ENCODE measurements at regions not wholly inside any gene's neighbourhood (a gene's known extent, or its start where the extent isn't known, plus 50 kb on each side); places are given as distances from the start of the nearest gene placed in this dataset.

- TF ChIP-seq, protein P1, sequence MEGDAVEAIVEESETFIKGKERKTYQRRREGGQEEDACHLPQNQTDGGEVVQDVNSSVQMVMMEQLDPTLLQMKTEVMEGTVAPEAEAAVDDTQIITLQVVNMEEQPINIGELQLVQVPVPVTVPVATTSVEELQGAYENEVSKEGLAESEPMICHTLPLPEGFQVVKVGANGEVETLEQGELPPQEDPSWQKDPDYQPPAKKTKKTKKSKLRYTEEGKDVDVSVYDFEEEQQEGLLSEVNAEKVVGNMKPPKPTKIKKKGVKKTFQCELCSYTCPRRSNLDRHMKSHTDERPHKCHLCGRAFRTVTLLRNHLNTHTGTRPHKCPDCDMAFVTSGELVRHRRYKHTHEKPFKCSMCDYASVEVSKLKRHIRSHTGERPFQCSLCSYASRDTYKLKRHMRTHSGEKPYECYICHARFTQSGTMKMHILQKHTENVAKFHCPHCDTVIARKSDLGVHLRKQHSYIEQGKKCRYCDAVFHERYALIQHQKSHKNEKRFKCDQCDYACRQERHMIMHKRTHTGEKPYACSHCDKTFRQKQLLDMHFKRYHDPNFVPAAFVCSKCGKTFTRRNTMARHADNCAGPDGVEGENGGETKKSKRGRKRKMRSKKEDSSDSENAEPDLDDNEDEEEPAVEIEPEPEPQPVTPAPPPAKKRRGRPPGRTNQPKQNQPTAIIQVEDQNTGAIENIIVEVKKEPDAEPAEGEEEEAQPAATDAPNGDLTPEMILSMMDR (IDR thresholded peaks at IDR 0.05; ENCODE audit: low read depth, low read length, missing control alignments), result no peak
- no peak overlapping the region for H3K4me3 ChIP-seq (replicated peaks; ENCODE audit: low read depth, low read length)
- DNase-seq (ENCODE audit: extremely low read depth, low read depth), result no peak
These were observed 384.0 kb upstream of the RORA start for GRCh38 chr15:61613138-61613537.

DNA sequence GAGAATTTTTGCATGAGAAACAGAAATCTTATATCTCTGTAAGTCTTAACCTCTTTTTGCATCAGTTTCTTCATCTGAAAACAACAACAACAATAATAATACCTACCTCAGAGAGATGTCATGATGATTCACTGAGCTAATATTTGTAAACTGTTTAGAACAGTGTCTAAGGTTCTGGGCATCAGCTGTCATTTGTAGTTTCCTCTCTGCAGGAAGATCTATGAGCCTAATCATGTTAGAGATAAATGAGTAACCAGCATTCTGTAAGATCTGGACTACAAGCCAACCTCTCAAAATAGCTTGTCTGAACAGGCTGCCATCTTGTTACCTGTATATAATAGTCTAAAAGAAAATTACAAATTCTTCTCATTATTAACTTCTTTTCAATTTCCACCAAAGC, 383.0 kb upstream of the RORA start:
- DNase-seq (ENCODE audit: extremely low read depth, low read depth), result no peak
- TF ChIP-seq, protein P1 (IDR thresholded peaks at IDR 0.05; ENCODE audit: low read depth, low read length, missing control alignments), result no peak
- no peak overlapping the region for H3K4me3 ChIP-seq (replicated peaks; ENCODE audit: low read depth, low read length)

GRCh38 chr15:61605343-61605742, 376.2 kb upstream of the RORA start:
- TF ChIP-seq, protein P1 (IDR thresholded peaks at IDR 0.05; ENCODE audit: low read depth, low read length, missing control alignments), result no peak
- no peak overlapping the region for H3K4me3 ChIP-seq (replicated peaks; ENCODE audit: low read depth, low read length)
- no peak for DNase-seq (ENCODE audit: extremely low read depth, low read depth)

GRCh38 chr15:61598655-61599054, 369.6 kb upstream of the RORA start:
- no peak overlapping the region for H3K4me3 ChIP-seq (replicated peaks; ENCODE audit: low read depth, low read length)
- DNase-seq (ENCODE audit: extremely low read depth, low read depth), result no peak
- TF ChIP-seq, protein P1 (IDR thresholded peaks at IDR 0.05; ENCODE audit: low read depth, low read length, missing control alignments), result no peak

DNA sequence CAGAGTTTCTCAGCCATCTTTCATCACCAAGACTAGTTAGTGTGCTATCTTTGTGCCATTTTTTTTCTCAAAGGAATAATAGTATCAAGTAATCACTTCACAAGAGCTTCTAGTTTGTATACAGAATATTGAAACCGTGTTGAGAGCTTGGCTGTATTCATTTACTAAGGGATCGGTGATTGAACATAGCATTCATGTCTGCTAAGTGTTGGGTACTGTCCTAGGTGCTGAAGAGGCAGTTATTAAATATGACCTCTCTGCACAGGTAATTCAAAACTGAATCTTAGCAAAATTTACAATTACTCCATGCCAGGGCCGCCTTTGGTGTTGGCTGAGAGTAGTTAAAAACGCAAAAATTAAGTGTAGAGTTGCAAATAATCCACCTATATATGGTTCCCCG, 355.3 kb upstream of the RORA start:
- no peak overlapping the region for H3K4me3 ChIP-seq (replicated peaks; ENCODE audit: low read depth, low read length)
- DNase-seq (ENCODE audit: extremely low read depth, low read depth), result no peak
- TF ChIP-seq, protein P1 (IDR thresholded peaks at IDR 0.05; ENCODE audit: low read depth, low read length, missing control alignments), result no peak

GRCh38 chr15:61582092-61582491, 353.0 kb upstream of the RORA start:
- no peak for DNase-seq (ENCODE audit: extremely low read depth, low read depth)
- no peak overlapping the region for H3K4me3 ChIP-seq (replicated peaks; ENCODE audit: low read depth, low read length)
- TF ChIP-seq, protein P1 (IDR thresholded peaks at IDR 0.05; ENCODE audit: low read depth, low read length, missing control alignments), result no peak

DNA sequence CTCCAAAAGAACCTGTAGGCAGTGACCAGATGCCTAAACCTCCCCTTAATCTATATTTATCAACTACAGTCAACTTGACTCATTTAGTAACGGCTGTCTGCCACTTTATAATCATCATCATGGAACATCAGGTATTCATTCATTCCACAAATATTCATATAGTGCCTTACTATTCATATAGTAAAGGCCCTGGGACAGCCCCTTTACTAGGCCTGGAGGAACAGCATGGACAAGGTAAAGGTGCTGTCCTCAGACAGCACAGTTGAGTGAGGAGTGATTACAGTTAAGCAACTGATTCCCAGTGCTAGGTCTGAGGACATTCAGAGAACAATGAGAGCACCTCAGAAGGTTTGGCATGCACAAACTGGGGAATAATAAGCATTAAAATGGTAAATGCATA, 346.5 kb upstream of the RORA start:
- no peak for DNase-seq (ENCODE audit: extremely low read depth, low read depth)
- TF ChIP-seq, protein P1 (IDR thresholded peaks at IDR 0.05; ENCODE audit: low read depth, low read length, missing control alignments), result no peak
- H3K4me3 ChIP-seq (replicated peaks; ENCODE audit: low read depth, low read length), result no peak overlapping the region

Data from HFF-Myc (cell line).